NCI-H460 (cell line): ENCODE measurements at regions not wholly inside any gene's neighbourhood (a gene's known extent, or its start where the extent isn't known, plus 50 kb on each side); places are given as distances from the start of the nearest gene placed in this dataset.
"Not testable (repeated sequence)": the region's sequence is repeated elsewhere in the genome, so short reads cannot be mapped to it uniquely, and the experiment has no call there.

Experiments
- DNase-seq: peaks from one replicate; pipeline ENCODE4 v3.0.0-alpha.2; 2016; ENCODE audit warnings: low read depth; ENCODE audit errors: extremely low read depth

GRCh38 chr2:176934869-176935415, 277.7 kb upstream of the HNRNPA3 start:
- DNase-seq: no peak

- DNase-seq: no peak
Observed at GRCh38 chr2:176935543-176936102, 277.0 kb upstream of the HNRNPA3 start.

- DNase-seq: no peak
Observed at GRCh38 chr2:176936410-176936809, 276.2 kb upstream of the HNRNPA3 start.

- DNase-seq: no peak
Observed at GRCh38 chr2:176944998-176945397, 267.6 kb upstream of the HNRNPA3 start.

- no peak for DNase-seq
Observed at GRCh38 chr2:176947754-176948153, 264.8 kb upstream of the HNRNPA3 start.

GRCh38 chr2:176951218-176951617, 261.4 kb upstream of the HNRNPA3 start:
- DNase-seq: not testable (repeated sequence)

- DNase-seq: no peak
Observed at GRCh38 chr2:176956791-176957190, 255.8 kb upstream of the HNRNPA3 start.

GRCh38 chr2:176959614-176960013, 253.0 kb upstream of the HNRNPA3 start:
- no peak for DNase-seq

GRCh38 chr2:176960061-176960460, 252.5 kb upstream of the HNRNPA3 start:
- DNase-seq: no peak

- DNase-seq: no peak
Observed at GRCh38 chr2:176960736-176961520, 251.7 kb upstream of the HNRNPA3 start.

- DNase-seq: no peak
Observed at GRCh38 chr2:176961775-176962619, 250.6 kb upstream of the HNRNPA3 start.

- DNase-seq: no peak
Observed at GRCh38 chr2:176963568-176964287, 248.9 kb upstream of the HNRNPA3 start.

- DNase-seq: no peak
Observed at GRCh38 chr2:176967911-176968450, 244.6 kb upstream of the HNRNPA3 start.

GRCh38 chr2:176969642-176970359, 242.8 kb upstream of the HNRNPA3 start:
- DNase-seq: no peak

- DNase-seq: no peak
Observed at GRCh38 chr2:176976736-176977685, 235.6 kb upstream of the HNRNPA3 start.

- no peak for DNase-seq
Observed at GRCh38 chr2:176978921-176979320, 233.7 kb upstream of the HNRNPA3 start.

- no peak for DNase-seq
Observed at GRCh38 chr2:176979981-176980710, 232.4 kb upstream of the HNRNPA3 start.

- no peak for DNase-seq
Observed at GRCh38 chr2:176984987-176985386, 227.6 kb upstream of the HNRNPA3 start.
